ENCODE measurements at regions not wholly inside any gene's neighbourhood (a gene's known extent, or its start where the extent isn't known, plus 50 kb on each side); places are given as distances from the start of the nearest gene placed in this dataset.

- TF ChIP-seq CTCF (IDR thresholded peaks at IDR 0.05) (no peak), POLR2AphosphoS5 (IDR thresholded peaks at IDR 0.05) (no peak), POLR2A (IDR thresholded peaks at IDR 0.05) (no peak)
Observed at GRCh38 chr3:110667216-110667615, 404.4 kb upstream of the NECTIN3 start.

Data from prostate gland (tissue), 2 donors.